ENCODE measurements at regions not wholly inside any gene's neighbourhood (a gene's known extent, or its start where the extent isn't known, plus 50 kb on each side); places are given as distances from the start of the nearest gene placed in this dataset.
"Not testable (repeated sequence)": the region's sequence is repeated elsewhere in the genome, so short reads cannot be mapped to it uniquely, and the experiment has no call there.

GRCh38 chr2:228493852-228494251, 312.4 kb upstream of the SPHKAP start:
- no peak for DNase-seq

- DNase-seq = no peak
Measured at GRCh38 chr2:228479014-228479413, 297.5 kb upstream of the SPHKAP start.

GRCh38 chr2:228474466-228474865, 293.0 kb upstream of the SPHKAP start:
- no peak for DNase-seq

GRCh38 chr2:228469721-228470120, 288.2 kb upstream of the SPHKAP start:
- no peak for DNase-seq

GRCh38 chr2:228466851-228467250, 285.4 kb upstream of the SPHKAP start:
- DNase-seq = no peak

- no peak for DNase-seq
Measured at GRCh38 chr2:228465408-228465807, 283.9 kb upstream of the SPHKAP start.

- DNase-seq = no peak
Measured at GRCh38 chr2:228458364-228458763, 276.9 kb upstream of the SPHKAP start.

GRCh38 chr2:228447266-228447915, 265.9 kb upstream of the SPHKAP start:
- DNase-seq = no peak

GRCh38 chr2:228446734-228447133, 265.2 kb upstream of the SPHKAP start:
- DNase-seq = peak; percentile 80

- no peak for DNase-seq
Measured at GRCh38 chr2:228444161-228444560, 262.7 kb upstream of the SPHKAP start.

- no peak for DNase-seq
Measured at GRCh38 chr2:228433721-228434120, 252.2 kb upstream of the SPHKAP start.

- no peak for DNase-seq
Measured at GRCh38 chr2:228432116-228432515, 250.6 kb upstream of the SPHKAP start.

- no peak for DNase-seq
Measured at GRCh38 chr2:228430986-228431385, 249.5 kb upstream of the SPHKAP start.

GRCh38 chr2:228426502-228427216, 245.2 kb upstream of the SPHKAP start:
- DNase-seq = no peak

- DNase-seq = not testable (repeated sequence)
Measured at GRCh38 chr2:228425411-228426060, 244.0 kb upstream of the SPHKAP start.

- no peak for DNase-seq
Measured at GRCh38 chr2:228417956-228418355, 236.5 kb upstream of the SPHKAP start.

GRCh38 chr2:228417526-228417925, 236.0 kb upstream of the SPHKAP start:
- no peak for DNase-seq

GRCh38 chr2:228410061-228410460, 228.6 kb upstream of the SPHKAP start:
- no peak for DNase-seq

- DNase-seq = no peak
Measured at GRCh38 chr2:228409493-228409892, 228.0 kb upstream of the SPHKAP start.

- DNase-seq = no peak
Measured at GRCh38 chr2:228408529-228409227, 227.2 kb upstream of the SPHKAP start.

GRCh38 chr2:228407821-228408220, 226.3 kb upstream of the SPHKAP start:
- no peak for DNase-seq

GRCh38 chr2:228401065-228401912, 219.8 kb upstream of the SPHKAP start:
- DNase-seq = no peak

- no peak for DNase-seq
Measured at GRCh38 chr2:228387776-228388175, 206.3 kb upstream of the SPHKAP start.
